HG03060 (cell line): ENCODE measurements at regions not wholly inside any gene's neighbourhood (a gene's known extent, or its start where the extent isn't known, plus 50 kb on each side); places are given as distances from the start of the nearest gene placed in this dataset.

Source experiments
- ATAC-seq: cut with Tn5 transposase; IDR thresholded peaks from one replicate; pipeline ENCODE4 v1.9.1; 2021; ENCODE audit warnings: low read depth, moderate number of reproducible peaks; ENCODE audit not compliant: unreplicated experiment

DNA sequence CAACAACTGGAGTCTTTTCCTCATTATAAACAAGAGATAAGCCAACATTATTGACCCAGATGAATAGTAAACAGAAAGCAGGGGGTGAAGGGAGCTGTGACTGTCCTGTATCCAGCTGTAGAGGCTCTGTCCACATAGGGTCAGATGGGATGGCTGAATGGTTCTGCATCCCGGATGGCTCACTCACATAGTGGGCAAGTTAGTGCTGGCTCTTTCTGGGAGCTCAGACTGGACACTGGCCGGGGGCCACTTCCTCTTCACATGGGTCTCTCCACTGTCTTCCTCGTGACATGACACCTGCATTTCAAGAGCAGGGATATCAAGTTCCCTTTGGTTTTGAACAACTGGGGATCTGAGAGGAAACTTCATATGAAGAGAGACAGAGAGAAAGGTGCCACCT, 969.6 kb upstream of the TMEM132C start:
- ATAC-seq, result no peak

- no peak for ATAC-seq
Measured at GRCh38 chr12:127300075-127300474, 966.9 kb upstream of the TMEM132C start.

- no peak for ATAC-seq
Measured at GRCh38 chr12:127300753-127301152, 966.2 kb upstream of the TMEM132C start.

- no peak for ATAC-seq
Measured at GRCh38 chr12:127301876-127302275, 965.1 kb upstream of the TMEM132C start.

DNA sequence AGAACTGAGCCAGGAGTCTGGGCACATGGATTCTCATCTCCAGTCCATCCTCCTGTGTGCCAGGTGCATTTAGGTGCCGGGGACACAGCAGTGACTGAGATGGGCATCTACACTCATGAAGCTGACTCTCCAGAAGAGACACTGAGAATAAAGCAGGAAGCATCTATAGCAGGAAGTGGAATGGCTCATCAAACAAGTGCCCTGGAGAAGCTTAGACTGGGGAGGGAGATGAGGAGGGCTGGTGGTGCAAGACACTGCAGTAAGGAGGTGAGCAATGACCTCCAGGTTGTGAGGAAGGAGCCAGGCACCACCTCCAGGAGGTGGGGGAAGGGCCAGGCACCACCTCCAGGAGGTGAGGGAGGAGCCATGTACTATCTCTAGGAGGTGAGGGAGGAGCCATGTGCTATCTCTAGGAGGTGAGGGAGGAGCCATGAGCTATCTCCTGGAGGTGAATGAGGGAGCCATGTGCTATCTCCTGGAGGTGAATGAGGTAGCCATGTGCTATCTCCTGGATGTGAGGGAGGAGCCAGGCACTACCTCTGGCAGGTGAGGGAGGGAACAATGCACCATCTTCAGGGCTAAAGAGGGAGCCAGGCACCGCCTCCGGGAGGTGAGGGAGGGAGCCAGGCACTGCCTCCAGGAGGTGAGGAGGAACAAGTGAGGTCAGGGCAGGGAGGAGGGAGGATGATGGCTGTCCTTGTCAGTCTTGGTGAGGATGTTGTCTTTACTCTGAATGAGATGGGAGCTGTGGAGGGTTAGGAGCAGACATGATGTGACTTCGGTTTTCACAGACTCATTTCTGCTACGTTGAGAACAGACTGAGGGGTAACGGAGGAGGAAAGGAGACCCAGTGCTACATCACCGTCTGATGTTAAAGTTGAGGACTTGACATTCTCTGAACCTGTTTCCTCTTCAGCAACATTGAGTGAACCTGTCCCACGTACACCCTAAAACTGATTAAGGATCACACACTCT, 961.9 kb upstream of the TMEM132C start:
- no peak for ATAC-seq

DNA sequence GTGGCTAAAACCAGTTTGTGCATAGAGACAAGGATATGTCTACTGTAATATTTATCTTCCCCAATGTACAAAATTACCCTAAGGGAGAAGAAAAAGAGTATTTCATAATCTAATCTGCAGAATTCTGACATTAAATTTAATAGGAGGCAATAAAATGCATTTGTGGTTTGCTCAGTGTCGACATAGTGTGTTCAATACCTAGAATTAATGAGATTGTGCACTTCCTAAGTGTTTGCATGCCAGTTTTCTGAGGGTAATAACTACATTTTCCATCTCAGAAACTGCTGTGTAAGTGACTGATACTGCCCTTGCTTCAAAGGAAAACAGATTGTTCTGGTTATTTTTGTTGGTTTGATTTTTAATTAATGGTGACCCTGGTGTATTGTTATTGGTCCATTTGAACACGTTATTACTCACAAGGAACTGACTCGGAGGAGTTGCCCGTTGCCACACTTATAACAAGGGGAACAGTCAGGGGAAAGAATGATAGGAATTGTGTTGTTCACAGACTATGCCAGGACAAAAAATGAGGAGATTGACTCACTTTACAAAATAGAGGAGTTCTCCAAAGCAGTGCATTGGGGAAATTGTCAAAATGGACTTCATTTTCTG, 960.3 kb upstream of the TMEM132C start:
- no peak for ATAC-seq

DNA sequence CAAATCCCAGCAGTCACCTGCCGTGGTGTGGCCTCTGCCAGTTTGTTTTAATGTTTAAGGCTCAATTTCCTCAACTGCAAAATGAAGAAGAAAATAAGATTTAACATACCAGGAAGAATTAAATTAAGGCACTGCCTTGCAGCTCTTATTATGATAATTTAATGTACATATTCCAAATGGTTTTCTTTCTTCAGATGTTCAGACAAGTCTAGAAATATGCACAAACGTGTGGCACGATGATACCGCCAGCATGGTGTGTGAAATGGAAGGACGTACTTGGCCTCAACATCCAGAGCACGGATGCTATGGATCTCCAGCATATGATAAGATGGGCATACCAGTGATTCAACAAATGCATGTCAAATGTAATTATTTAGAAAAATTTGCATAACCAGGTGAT, 959.4 kb upstream of the TMEM132C start:
- no peak for ATAC-seq

- no peak for ATAC-seq
Measured at GRCh38 chr12:127308148-127308547, 958.8 kb upstream of the TMEM132C start.

GRCh38 chr12:127310548-127310947, 956.4 kb upstream of the TMEM132C start:
- ATAC-seq, result no peak

DNA sequence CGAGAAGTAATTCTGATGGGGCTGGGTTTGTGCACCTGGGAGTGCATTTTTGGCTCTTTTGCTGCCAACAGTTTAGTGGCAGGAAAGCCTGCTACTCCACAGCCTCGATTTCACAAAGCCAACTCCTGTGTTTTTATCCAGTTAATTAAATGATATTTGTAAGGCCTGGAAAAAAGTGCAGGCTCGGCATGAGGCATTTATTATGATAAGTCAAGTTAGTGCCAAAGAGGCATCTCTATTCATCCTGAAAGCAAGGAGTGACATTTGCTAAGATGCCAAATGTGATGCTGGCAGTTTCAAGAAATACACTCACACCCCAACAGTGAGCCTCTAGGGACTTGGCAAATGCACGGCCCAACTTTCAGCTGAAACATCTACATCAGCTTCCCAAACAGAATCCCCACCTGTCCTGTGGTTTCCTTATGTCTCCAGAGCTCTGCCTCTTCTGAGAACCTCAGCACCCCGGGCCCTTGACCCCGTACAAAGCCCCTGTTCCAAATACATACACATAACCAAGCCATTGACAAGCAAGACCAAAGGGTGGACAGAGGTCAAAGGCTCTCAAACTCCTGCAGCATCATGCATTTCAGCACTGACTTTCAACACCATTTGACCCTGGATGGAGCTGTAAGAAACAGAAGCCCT, 955.1 kb upstream of the TMEM132C start:
- ATAC-seq, result no peak

DNA sequence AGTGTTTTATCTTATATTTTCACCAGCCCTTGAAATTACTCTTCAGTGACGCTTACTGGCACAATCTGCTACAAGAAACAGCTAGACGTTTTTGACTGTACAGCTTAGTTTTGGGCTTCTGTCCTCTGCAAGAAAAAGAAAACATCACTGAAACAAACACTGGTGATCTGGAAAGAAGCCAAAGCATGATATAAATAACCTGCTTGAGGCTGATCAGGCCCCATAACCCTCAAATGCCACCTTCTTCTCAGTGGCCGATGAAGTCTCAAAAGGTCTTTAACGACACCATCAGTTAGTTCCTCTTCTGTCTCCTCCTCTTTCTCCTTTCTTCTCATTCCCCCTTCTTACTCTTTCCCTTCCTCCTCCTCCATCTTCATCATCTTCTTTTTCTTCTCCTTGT, 942.3 kb upstream of the TMEM132C start:
- ATAC-seq, result no peak

DNA sequence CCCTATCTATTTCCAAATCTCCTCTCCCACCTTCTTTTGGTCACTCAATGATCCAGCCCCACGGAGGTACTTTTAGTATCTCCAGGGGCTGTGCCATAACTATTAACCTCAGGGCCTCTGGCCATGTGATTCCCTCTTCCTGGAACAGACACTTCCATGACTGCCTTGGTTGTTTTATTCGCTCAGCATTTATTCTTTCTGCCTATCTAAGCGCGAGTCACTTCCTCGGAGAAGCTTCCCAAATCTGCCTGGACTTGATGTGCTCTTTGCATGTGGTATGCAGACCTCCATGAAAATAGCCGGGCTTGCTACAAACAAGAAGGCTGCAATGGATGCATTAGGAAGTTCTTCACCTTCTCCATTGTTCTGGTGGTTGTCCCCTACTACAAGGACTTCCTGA, 939.0 kb upstream of the TMEM132C start:
- ATAC-seq, result no peak

GRCh38 chr12:127328867-127329266, 938.1 kb upstream of the TMEM132C start:
- no peak for ATAC-seq

- ATAC-seq, result no peak
Measured at GRCh38 chr12:127334365-127334764, 932.6 kb upstream of the TMEM132C start.

- no peak for ATAC-seq
Measured at GRCh38 chr12:127334912-127335644, 931.9 kb upstream of the TMEM132C start.

DNA sequence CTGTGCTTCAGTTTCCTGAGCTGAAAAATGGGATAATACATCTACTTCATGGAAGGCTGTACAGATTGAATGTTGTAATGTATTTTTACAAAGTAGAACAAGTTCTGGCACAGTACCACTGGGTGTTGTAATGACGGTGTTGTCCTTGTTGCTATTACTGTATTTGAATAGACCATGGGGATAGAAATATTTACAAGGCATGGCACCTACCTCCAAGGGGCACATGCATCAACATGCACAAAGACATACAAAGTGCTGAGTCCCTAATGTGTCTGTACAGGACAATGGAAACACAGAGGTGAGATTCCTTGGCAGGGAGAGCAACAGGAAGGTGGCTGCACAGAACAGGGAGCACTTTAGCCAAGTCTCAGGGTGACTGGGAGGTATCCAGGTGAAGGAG, 930.6 kb upstream of the TMEM132C start:
- no peak for ATAC-seq

DNA sequence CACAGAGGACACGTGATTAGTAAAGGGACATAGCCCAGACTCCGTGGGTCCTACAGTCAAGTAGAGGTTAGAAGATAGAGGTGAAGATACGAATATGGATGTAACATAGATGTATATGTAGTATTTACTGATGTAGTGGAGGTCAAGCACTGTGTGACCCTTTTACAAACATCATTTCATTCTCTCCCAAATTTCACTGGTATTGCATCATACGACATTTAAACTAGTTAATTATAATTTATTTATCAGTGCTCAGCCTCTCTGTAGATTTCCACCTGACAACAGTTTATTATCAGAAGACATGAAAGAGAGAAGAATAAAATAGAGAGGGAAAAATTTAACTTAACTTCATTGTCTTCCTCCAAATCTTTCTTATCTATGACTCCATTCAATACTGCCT, 927.9 kb upstream of the TMEM132C start:
- ATAC-seq, result no peak

DNA sequence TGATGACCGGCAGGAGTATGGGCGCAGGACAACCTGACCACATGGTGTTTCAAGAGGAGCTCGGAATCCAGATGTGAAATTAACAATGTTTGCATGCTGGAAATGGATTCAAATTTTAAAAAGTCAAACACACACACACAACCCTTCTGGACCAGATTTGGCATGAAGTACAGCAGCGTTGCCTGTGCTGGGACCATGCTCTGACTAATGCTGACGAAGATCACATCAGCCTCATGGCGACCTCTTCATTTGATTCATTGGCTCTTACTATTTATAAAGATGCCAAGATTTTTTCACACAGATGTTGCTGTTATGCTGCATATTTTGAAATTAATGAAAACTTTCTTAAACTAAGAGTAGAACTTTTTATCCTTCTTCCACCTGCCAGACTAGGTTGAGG, 926.6 kb upstream of the TMEM132C start:
- ATAC-seq, result no peak

- ATAC-seq, result no peak
Measured at GRCh38 chr12:127342861-127343260, 924.1 kb upstream of the TMEM132C start.

- ATAC-seq, result no peak
Measured at GRCh38 chr12:127343940-127344339, 923.0 kb upstream of the TMEM132C start.
